GM19438 (cell line): ENCODE measurements at regions not wholly inside any gene's neighbourhood (a gene's known extent, or its start where the extent isn't known, plus 50 kb on each side); places are given as distances from the start of the nearest gene placed in this dataset.

Source experiments
- ATAC-seq: cut with Tn5 transposase; IDR thresholded peaks from one replicate; pipeline ENCODE4 v1.9.1; 2021; ENCODE audit warnings: low read depth; ENCODE audit not compliant: unreplicated experiment

DNA sequence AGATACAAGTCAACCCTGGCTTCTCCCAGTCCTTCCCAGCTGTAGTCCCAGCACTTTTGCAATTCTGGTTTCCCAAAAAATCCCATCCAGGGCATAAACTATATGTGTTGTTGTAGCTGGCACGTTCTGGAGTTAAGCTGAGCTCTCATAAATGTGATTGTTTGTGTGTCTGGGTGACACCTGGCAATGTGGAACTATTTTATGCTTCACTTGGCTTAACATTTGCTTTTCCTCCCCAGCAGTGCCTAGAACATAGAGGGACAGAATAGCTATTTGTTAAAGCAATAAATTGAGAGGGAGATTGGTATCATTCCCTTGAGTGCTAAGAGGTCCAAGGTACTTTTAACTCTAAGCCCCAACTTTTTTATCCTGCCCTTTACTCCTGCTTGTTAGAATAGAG is 575.9 kb upstream of the NOX3 start:
- ATAC-seq, result no peak

- ATAC-seq, result no peak
Observed at GRCh38 chr6:156030053-156030452, 574.4 kb upstream of the NOX3 start.

DNA sequence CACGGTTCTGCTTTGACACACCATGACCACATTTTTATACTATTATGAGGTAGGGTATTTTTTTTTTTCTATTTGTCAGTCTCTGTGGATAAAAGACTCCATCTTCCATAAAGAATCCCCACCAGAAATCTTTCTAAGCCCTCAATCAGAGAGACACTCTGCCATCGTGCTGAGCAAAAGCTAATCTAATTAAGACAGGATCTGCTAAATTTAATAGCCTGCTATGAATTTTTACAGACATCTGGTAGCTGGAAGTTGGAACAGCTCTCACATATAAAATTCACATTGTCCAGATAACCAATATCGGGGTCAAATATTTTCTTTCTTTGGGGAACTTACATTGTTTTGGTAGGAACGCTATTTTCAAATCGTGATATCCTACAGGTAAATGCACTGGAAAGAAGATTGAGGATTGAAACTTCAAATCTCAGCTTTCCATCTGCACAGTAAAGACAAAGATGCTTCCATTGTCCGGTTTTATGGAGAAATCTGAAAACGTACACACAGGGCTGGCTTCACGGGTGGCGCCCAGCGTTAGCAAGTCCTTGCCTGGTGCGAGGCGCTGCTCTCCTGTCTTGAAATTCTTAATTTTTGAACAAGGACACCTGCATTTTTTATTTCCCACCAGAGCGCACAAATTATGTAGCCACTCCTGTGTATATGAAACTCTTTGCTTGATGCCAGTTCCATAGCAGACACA is 573.8 kb upstream of the NOX3 start:
- ATAC-seq, result no peak

GRCh38 chr6:156028335-156029131 is 572.9 kb upstream of the NOX3 start:
- ATAC-seq, result no peak

- no peak for ATAC-seq
Observed at GRCh38 chr6:156027248-156027626, 571.6 kb upstream of the NOX3 start.

DNA sequence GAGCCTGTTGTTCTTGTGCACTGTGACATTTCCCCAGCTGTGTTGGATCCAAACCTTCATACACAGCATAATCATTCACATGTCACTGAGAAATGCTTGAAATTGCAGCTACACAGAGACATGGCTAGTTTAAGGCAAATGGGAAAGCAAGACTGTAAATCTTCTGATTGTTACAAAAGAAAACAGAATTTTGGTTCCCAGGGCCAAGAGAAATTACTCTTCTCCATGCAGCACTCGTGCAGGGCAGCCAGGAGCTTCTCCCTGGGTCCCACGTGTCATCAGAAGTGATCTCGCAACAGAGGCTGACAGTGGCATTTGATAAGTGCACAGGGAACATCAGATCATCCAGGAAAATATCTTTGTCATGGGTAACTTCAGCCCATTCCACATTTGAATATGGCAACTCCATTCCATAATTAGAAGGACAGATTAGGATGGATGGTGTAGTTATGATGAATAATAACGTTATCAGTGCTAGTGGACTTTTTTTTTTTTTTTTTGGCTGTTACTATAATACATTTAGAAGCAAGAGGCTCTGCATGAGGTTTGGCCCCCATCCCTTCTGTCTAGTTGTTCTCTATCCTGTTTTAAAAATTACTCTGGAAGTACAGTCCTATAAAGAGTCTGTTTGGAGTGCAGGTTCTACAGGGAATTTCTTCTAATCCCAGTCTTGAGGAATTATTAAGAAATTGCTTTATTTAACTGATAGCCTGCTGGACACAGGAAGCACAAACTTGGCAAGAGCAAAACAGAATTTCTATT is 571.0 kb upstream of the NOX3 start:
- no peak for ATAC-seq

DNA sequence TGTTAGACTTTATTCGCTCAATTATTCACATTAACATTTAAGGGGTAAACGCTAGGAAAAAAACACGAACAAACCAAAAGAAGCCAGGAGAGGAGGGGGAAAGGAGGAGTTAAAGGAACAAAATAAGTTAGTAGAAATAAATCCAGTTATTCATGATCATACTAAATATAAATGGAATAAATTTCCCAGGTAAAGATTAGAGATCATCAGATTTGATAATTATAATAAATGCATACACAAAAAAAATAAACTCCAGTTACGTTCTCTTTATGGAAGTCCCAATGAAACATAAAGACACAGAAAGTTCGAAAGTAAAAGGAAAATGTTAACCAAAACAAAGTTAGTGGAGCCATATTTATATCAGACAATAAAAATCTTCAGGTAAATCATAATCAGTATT is 568.7 kb upstream of the NOX3 start:
- no peak for ATAC-seq

- ATAC-seq, result no peak
Observed at GRCh38 chr6:156021746-156022396, 566.2 kb upstream of the NOX3 start.

GRCh38 chr6:156017838-156018237 is 562.2 kb upstream of the NOX3 start:
- no peak for ATAC-seq

- ATAC-seq, result no peak
Observed at GRCh38 chr6:156016186-156016976, 560.7 kb upstream of the NOX3 start.

- no peak for ATAC-seq
Observed at GRCh38 chr6:156013155-156013554, 557.5 kb upstream of the NOX3 start.

DNA sequence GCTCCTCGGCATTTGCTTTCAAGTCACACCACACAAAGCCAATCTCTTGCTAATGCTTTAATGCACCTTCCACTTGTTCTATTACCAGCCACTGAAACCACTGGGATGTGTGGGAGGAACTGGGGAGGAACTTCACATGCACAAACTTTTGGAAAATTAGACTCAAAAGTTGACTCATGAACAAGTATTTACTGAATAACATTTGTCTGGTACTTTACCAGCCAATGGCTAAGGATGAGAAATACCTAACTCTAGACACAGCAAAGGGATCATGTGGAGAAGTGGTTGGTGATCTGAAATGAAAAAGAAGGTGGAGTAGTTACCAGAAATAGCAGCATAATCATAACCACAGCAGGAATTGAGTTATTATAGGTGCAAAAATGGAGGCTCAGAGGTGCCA is 554.0 kb upstream of the NOX3 start:
- no peak for ATAC-seq

DNA sequence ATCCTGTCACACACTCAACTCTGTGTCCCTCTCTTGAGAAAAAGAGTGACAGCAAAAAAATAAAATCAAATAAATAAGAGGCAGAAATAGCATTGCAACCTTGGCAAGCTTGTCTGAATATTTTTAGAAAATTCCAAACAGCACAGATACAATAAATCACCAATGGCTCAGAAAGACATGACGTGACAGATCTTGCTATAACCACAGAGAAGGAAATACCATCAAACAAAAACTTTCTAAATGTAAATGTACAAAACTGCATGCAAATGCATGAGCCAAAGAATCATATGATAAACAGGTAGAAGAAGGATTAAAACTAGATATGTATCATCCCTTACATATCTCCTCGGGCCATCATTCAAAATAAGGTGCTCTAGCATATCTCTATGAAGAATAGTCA is 549.2 kb upstream of the NOX3 start:
- no peak for ATAC-seq

GRCh38 chr6:155996151-155996550 is 540.5 kb upstream of the NOX3 start:
- no peak for ATAC-seq

DNA sequence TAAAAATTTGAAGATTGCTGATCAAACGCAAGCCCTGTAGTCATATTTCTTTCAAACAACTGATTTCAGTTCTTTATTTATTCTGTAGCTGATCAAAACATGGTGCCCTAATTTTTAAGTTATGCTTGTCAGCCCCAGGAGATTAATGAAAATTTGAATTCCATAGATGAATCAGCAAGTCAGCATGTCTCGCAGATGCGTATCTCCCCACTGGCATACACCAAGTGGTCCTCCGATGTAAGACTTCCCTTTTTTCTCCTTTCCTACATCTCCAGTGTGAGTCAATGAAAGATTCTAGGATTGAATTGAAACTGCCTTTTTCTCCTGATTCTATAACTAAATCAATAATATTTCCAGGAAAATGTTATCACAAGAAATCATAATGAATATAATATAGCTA is 539.6 kb upstream of the NOX3 start:
- no peak for ATAC-seq

GRCh38 chr6:155994086-155994485 is 538.4 kb upstream of the NOX3 start:
- ATAC-seq, result no peak

DNA sequence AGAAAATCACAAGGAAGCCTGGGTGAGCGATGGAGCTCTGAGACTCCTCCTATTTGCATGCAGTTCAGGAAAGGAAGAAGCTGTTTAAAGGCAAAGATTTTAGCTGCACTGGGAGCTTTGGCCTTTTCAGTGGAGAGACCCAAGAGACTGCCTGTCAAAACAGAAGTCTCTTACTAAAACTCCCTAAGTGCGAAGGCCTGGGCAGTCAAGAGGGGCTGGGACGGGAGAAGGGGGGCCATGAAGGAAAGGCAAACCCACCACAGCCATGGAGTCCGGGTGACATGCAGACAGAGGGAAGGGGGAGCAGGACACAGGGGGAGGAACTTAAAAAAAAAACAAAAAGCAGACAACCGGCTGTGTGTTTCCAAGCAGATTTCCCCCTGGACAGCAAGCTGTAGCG is 537.6 kb upstream of the NOX3 start:
- ATAC-seq, result no peak

DNA sequence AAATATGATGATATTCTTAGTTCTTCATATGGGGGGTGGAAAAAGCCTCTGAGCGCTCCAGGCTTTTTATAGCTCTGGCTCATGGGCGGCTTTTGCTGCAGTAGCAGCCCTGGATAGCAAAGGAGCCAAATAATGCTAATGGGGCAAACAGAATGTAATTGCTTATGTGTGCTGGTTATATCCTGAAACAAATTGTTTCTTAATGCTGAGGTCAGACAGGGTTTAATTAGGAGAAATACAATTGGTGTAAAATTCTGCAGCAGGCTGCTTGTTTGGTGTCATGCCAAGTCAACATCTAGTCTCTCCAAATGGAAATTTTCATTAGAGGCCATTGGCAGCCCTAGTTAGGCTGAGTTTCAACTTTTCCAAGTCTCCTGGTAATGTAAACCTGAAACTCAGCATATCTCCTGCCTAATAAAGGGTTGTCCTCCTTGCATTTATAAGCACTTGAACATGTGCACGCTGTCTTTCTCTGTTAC is 530.1 kb upstream of the NOX3 start:
- ATAC-seq, result no peak

DNA sequence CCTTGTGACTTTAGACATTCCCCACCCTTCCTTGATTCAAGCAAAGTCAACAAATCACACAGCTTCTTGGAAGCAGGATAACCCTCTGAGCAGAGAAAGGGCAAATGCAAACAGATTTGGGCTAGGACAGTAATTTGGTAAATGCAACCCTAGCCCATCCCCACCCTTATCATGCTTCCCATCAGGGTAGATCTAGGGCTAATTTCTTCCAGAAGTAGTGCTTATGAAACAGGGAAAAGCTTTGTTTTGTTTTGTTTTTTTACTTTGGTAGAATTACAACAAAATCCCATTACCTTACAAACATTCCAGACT is 525.1 kb upstream of the NOX3 start:
- ATAC-seq, result no peak

GRCh38 chr6:155980014-155980767 is 524.6 kb upstream of the NOX3 start:
- no peak for ATAC-seq
